ENCODE measurements at regions not wholly inside any gene's neighbourhood (a gene's known extent, or its start where the extent isn't known, plus 50 kb on each side); places are given as distances from the start of the nearest gene placed in this dataset.

DNA sequence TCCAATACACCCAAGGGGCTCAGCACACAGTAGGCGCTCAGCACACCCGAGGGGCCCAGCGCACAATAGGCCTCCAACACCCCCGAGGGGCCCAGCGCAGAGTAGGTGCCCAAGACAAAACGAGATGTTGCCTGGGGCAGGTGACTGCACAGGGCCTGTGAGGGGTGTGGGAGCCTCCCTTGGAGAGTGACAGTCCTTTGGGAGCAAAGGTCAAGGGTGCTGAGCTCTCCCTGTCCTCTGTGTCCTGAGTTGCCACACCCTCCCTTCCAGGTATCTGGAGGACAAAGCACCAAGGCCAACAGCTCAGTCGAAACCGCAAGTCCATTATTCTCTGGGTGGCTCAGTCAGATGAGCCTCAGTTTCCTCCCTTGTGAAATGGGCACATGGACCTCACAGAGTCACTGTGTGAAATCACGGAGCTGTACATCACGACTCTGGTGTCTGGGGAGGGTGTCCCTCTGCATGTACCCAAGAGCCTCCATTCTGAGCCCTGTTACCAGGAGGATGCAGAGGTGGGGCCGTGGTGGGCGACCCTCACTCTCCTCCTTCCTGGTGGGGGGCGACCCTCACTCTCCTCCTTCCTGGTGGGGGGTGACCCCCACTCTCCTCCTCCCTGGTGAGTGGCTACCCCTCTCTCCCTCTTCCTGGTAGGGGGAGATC lies 81.3 kb downstream of the FOXL3 start:
- intact Hi-C loops (cut with DNase I; ENCODE audit: low total_unique reads) = no loop called here
- TF ChIP-seq, protein P1, sequence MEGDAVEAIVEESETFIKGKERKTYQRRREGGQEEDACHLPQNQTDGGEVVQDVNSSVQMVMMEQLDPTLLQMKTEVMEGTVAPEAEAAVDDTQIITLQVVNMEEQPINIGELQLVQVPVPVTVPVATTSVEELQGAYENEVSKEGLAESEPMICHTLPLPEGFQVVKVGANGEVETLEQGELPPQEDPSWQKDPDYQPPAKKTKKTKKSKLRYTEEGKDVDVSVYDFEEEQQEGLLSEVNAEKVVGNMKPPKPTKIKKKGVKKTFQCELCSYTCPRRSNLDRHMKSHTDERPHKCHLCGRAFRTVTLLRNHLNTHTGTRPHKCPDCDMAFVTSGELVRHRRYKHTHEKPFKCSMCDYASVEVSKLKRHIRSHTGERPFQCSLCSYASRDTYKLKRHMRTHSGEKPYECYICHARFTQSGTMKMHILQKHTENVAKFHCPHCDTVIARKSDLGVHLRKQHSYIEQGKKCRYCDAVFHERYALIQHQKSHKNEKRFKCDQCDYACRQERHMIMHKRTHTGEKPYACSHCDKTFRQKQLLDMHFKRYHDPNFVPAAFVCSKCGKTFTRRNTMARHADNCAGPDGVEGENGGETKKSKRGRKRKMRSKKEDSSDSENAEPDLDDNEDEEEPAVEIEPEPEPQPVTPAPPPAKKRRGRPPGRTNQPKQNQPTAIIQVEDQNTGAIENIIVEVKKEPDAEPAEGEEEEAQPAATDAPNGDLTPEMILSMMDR (IDR thresholded peaks at IDR 0.05) = no peak
- no peak for TF ChIP-seq POLR2A (IDR thresholded peaks at IDR 0.05)
- Histone ChIP-seq H3K36me3 (no peaks in the 10 kb centered on the region), H3K4me1 (peaks cover 5% of the 10 kb centered on the region in 2 donors), H3K27ac (peak overlapping the region; percentile 75 to 83), H3K27me3 (peaks cover 0 to 22% of the 10 kb centered on the region in 2 donors), H3K4me3 (no peak overlapping the region), H3K9me3 (no peaks in the 10 kb centered on the region)
- peak in 1 of 2 donors; percentile 38 for DNase-seq (ENCODE audit: low spot score in 2 of 2)

DNA sequence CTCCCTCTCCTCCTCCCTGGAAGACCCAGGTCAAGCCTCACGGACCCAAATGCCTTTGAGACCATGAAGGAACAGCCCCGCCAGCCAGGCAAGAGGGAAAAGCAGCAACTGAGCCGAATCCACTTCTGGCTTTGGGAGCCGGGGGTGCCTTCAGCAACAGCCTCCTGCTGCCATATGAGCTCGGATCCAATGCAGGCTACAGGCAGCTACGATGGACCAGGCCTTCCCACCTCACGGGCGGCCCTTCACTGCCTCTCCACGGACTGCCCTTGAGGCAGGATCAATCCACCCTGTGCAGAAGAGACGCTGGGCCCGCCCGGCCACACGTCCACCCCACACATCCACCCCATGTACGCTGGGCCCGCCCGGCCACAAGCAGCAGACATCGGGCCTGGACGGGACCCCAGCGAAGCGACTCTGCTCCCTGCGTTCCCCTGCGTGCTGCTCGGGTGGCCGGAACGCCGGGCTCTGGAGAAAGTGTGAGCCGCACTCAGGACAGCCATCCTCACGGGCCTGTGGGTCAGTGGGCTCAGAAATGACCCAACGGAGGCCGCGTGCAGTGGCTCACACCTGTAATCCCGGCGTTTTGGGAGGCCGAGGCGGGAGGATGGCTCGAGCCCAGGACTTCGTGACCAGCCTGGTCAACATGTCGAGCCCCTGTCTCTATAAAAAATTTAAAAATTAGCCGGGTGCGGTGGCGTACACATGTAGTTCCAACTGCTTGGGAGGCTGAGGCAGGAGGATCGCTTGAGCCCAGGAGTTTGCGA lies 82.0 kb downstream of the FOXL3 start:
- Histone ChIP-seq H3K27me3 (peaks cover 0 to 27% of the 10 kb centered on the region in 2 donors), H3K4me3 (no peak overlapping the region), H3K4me1 (peaks cover 5% of the 10 kb centered on the region in 2 donors), H3K27ac (peak overlapping the region; percentile 75 to 79), H3K36me3 (no peaks in the 10 kb centered on the region), H3K9me3 (no peaks in the 10 kb centered on the region)
- peak; percentile 14 to 41 for DNase-seq (ENCODE audit: low spot score in 2 of 2)
- intact Hi-C loops (cut with DNase I; ENCODE audit: low total_unique reads) = no loop called here
- no peak for TF ChIP-seq POLR2AphosphoS5 (IDR thresholded peaks at IDR 0.05)
- TF ChIP-seq, protein P1 (IDR thresholded peaks at IDR 0.05) = no peak
- TF ChIP-seq POLR2A (IDR thresholded peaks at IDR 0.05) = no peak

DNA sequence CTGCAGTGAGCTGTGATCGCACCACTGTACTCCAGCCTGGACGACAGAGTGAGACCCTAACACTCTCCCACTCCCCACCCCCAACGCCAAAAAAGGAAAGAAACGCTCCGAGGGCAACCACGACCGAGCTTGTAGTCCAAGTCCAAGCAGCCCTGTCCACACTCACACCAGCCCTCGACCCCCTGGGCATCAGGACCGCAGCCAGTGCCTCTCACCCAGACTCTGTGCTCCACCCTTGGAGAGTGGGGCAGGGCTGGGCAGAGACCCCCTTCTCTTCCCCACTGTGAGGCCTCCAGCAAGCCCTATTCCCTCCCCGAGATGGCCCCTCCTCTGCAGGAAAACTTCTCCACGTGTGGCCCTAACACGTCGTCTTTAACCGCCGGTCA lies 82.6 kb downstream of the FOXL3 start:
- Histone ChIP-seq H3K4me1 (peaks cover 5% of the 10 kb centered on the region in 2 donors), H3K4me3 (no peak overlapping the region), H3K27ac (peak overlapping the region; percentile 75 to 79), H3K27me3 (peaks cover 0 to 28% of the 10 kb centered on the region in 2 donors), H3K9me3 (no peaks in the 10 kb centered on the region), H3K36me3 (no peaks in the 10 kb centered on the region)
- DNase-seq (ENCODE audit: low spot score in 2 of 2) = peak; percentile 15 to 49
- intact Hi-C loops (cut with DNase I; ENCODE audit: low total_unique reads) = no loop called here
- TF ChIP-seq, protein P1 (IDR thresholded peaks at IDR 0.05) = no peak
- TF ChIP-seq POLR2A (IDR thresholded peaks at IDR 0.05) (no peak), POLR2AphosphoS5 (IDR thresholded peaks at IDR 0.05) (no peak)

DNA sequence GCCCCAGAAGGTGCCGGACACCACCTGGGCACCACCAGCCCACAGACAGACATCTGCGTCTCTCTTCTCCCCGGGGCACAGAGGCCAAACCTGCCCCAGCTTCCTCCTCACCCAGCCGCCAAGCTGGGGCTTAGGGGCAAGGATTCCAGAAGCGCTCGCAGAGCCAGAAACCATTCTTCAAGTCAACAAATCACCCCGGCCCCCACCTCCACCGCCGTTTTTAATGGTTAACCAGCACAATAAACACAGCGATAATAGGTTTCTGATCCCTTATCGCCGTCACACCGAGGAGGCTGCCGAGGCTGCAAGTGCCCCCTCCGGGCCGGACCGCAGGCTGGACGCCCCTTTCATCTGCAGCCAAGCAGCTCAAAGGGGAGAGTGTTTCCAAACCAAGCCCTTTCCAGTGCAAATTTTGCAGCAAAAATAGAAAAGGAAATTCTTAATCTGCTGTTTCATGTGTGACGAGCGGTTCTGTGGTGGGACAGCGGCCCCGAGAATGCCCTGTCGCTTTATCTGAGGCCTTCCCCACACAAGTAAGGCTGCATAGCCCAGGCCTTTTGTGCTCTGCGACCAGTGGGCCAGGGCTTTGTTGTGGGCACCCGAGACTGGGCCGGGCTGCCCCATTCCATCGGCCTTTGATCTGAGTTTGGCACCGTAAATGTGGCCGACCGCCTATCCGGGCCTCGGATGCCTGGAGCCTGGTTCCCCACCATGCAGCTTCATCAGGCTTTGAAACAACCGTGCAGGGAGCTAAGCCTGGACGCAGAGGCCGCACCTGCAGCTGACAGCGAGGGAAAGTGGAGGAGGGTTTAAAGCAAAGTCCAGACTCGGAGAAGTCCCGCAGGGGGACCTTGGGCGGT lies 83.2 kb downstream of the FOXL3 start:
- H3K36me3 ChIP-seq = no peaks in the 10 kb centered on the region
- intact Hi-C loops (cut with DNase I; ENCODE audit: low total_unique reads) = no loop called here
- no peak overlapping the region for H3K4me3 ChIP-seq
- H3K27ac ChIP-seq = peak overlapping the region; percentile 75 to 79
- peak; percentile 19 to 40 for DNase-seq (ENCODE audit: low spot score in 2 of 2)
- TF ChIP-seq, protein P1 (IDR thresholded peaks at IDR 0.05) = no peak
- no peak for TF ChIP-seq POLR2A (IDR thresholded peaks at IDR 0.05)
- TF ChIP-seq POLR2AphosphoS5 (IDR thresholded peaks at IDR 0.05) = no peak
- peaks cover 0 to 28% of the 10 kb centered on the region in 2 donors for H3K27me3 ChIP-seq
- H3K9me3 ChIP-seq = no peaks in the 10 kb centered on the region
- H3K4me1 ChIP-seq = peaks cover 5% of the 10 kb centered on the region in 2 donors

Measured in breast epithelium (tissue), 4 donors.